ENCODE measurements at regions not wholly inside any gene's neighbourhood (a gene's known extent, or its start where the extent isn't known, plus 50 kb on each side); places are given as distances from the start of the nearest gene placed in this dataset.

DNA sequence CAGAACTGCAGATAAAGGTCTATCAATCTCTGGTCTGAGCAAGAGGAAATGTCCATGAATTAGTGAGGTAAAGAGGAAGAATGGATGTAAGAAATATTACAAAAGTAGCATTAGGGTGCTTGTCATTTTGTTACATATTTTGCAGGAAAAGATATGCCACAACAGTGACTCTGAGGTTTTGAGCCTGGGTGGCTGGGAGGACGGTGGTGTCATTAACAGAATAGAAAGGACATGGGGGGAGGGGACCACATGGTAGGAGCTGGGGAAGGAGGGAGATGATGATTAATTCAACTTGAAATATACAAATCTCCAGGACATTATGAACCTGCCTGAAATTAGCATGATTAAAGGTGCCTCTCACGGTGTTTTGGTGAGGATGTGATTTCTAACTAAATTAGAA, 245.5 kb upstream of the MDFIC2 start:
- POLR2A ChIA-PET = no interaction called here
- CTCF ChIA-PET = interaction anchor here (1.1 kb wide), 1 partner anchor 18 kb away, joined by 3 read pairs; no protein-coding TSS in a partner anchor
- no peak for DNase-seq (ENCODE audit: extremely low spot score)
- TF ChIP-seq, protein P1, sequence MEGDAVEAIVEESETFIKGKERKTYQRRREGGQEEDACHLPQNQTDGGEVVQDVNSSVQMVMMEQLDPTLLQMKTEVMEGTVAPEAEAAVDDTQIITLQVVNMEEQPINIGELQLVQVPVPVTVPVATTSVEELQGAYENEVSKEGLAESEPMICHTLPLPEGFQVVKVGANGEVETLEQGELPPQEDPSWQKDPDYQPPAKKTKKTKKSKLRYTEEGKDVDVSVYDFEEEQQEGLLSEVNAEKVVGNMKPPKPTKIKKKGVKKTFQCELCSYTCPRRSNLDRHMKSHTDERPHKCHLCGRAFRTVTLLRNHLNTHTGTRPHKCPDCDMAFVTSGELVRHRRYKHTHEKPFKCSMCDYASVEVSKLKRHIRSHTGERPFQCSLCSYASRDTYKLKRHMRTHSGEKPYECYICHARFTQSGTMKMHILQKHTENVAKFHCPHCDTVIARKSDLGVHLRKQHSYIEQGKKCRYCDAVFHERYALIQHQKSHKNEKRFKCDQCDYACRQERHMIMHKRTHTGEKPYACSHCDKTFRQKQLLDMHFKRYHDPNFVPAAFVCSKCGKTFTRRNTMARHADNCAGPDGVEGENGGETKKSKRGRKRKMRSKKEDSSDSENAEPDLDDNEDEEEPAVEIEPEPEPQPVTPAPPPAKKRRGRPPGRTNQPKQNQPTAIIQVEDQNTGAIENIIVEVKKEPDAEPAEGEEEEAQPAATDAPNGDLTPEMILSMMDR (IDR thresholded peaks at IDR 0.05; ENCODE audit: control extremely low read depth, extremely low read depth, low read depth, missing control alignments) = no peak

DNA sequence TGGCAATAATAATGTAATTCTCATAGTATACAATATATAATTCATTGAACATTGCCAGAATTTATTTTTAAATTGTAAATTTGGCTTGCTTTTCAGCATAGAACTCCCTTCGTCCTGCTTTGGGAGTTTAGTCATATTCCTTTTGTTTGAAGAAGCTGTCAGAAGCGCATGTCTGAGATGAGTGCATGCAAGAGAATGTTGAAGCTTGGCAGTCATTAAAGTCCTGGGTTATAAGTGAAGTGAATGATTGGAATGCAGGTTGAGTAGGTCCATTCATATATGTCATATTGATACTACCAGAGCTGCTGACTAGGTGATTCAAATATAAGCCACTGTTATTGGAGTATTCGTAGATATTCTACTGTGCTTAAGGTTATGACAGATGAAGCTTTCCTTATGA, 243.6 kb upstream of the MDFIC2 start:
- TF ChIP-seq, protein P1 (IDR thresholded peaks at IDR 0.05; ENCODE audit: control extremely low read depth, extremely low read depth, low read depth, missing control alignments) = no peak
- CTCF ChIA-PET = interaction anchor here (1.0 to 1.2 kb wide), 2 partner anchors 11 to 1125 kb away, joined by 3 read pairs; no protein-coding TSS in a partner anchor
- POLR2A ChIA-PET = no interaction called here
- DNase-seq (ENCODE audit: extremely low spot score) = no peak

DNA sequence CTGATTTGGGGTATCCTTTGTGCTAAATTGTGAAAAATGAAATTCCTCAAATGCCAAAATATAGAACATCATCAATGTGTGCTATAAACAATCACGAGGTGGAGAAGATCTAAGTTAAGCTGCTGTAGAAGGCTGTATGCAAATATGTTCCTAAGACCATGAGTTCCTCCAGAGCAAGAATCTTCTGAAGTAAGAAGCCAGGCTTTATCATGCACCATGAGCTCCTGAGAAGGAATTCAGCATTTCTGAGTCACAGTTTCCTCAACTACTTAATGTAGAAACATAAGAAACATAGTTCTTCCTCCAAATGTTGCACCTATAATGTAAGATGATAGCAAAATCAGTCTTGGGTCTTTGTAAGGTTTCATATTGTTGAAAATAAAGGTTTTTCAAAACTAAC, 241.7 kb upstream of the MDFIC2 start:
- DNase-seq (ENCODE audit: extremely low spot score) = no peak
- ChIA-PET CTCF (interaction anchor here (0.7 to 1.5 kb wide), 3 partner anchors 14 to 17 kb away, joined by 3 to 4 read pairs (median 3); no protein-coding TSS in a partner anchor), POLR2A (no interaction called here)
- TF ChIP-seq, protein P1 (IDR thresholded peaks at IDR 0.05; ENCODE audit: control extremely low read depth, extremely low read depth, low read depth, missing control alignments) = no peak

DNA sequence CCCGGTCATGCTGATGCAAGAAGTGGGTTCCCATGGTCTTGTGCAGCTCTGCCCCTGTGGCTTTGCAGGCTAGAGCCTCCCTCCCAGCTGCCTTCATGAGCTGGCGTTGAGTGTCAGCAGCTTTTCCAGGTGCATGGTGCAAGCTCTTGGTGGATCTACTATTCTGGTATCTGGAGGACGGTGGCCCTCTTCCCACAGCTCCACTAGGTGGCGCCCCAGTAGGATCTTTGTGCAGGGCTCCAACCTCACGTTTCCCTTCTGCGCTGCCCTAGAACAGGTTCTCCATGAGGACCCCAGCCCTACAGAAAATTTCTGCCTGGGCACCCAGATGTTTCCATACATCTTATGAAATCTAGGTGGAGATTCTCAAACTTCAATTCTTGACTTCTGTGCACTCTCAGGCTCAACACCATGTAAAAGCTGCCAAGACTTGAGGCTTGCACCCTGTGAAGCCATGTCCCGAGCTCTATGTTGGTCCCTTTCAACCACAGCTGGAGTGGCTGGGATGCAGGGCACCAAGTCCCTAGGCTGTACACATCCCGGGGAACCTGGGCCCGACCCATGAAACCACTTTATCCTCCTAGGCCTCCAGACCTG, 238.4 kb upstream of the MDFIC2 start:
- peak; percentile 6 for DNase-seq (ENCODE audit: extremely low spot score)
- ChIA-PET CTCF (interaction anchor here (0.6 to 2.9 kb wide), 37 partner anchors 10 to 1309 kb away, joined by 3 to 32 read pairs (median 3); no protein-coding TSS in a partner anchor), POLR2A (no interaction called here)
- TF ChIP-seq, protein P1 (IDR thresholded peaks at IDR 0.05; ENCODE audit: control extremely low read depth, extremely low read depth, low read depth, missing control alignments) = peak; percentile 74

DNA sequence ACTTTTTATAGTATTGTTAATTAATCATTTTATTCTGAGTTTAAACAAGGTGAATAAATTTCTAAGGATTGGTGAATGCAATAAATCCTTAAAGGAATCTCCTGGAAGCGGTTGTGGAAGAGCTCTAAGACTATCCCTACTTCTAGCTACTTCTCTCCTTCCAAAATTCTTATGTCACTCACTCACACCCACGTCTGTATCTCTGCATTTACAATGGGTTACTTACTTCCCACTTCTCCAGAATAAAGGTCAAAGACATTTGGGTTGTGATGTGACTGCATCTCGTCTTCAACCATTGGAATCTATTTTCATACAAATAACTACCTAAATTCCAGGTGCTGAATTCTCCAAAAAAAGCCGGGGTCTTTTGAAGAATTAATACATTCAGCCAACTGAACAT, 234.2 kb upstream of the MDFIC2 start:
- DNase-seq (ENCODE audit: extremely low spot score) = no peak
- TF ChIP-seq, protein P1 (IDR thresholded peaks at IDR 0.05; ENCODE audit: control extremely low read depth, extremely low read depth, low read depth, missing control alignments) = no peak
- CTCF ChIA-PET = no interaction called here
- POLR2A ChIA-PET = no interaction called here

DNA sequence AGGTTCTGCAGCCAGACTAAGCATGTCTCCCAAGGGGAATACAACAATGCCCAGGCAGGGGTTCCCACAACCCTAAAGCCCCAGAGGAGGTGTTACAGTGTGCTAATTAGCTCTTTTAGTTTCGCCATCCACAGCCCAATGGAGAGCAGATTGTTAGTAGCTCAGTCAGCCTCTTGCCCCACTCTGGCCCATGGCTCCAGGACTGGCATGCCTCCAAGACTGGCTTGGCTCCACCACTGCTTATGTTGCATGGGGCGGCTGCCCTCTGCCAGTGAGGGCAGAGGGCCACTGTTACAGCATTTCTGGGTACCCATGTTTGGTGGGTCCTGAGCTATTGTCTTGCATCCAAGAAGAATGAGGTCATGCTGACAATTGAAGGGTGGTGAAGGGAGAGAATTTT, 231.1 kb upstream of the MDFIC2 start:
- TF ChIP-seq, protein P1 (IDR thresholded peaks at IDR 0.05; ENCODE audit: control extremely low read depth, extremely low read depth, low read depth, missing control alignments) = no peak
- no peak for DNase-seq (ENCODE audit: extremely low spot score)
- CTCF ChIA-PET = interaction anchor here (2.0 kb wide), 1 partner anchor 11 kb away, joined by 4 read pairs; no protein-coding TSS in a partner anchor
- POLR2A ChIA-PET = no interaction called here
